GM19238 (cell line): ENCODE measurements at regions not wholly inside any gene's neighbourhood (a gene's known extent, or its start where the extent isn't known, plus 50 kb on each side); places are given as distances from the start of the nearest gene placed in this dataset.

Experiments used
- DNase-seq: peaks from one replicate; pipeline ENCODE4 v3.0.0; 2011; ENCODE audit warnings: low spot score; ENCODE audit not compliant: insufficient read length

DNA sequence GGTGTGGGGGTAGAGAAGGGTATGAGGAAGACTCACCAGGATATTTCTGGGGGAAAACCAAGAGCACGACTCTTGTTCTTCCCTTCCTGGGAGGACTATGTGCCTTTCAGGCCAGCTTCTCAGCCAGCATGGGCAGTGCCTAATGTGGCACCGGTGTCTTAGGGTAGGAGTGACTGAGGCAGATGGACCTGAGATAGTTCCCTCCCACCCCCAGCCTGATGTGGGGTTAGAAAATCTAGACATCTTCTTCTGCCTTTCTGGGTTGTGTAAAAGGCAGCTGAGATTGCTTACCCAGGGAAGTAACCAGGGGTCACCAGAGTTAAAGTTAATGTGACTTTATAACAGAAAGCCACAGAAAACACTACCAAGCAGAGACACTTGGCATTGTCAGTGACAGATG is 127.3 kb downstream of the TMA16 start:
- DNase-seq, result no peak

DNA sequence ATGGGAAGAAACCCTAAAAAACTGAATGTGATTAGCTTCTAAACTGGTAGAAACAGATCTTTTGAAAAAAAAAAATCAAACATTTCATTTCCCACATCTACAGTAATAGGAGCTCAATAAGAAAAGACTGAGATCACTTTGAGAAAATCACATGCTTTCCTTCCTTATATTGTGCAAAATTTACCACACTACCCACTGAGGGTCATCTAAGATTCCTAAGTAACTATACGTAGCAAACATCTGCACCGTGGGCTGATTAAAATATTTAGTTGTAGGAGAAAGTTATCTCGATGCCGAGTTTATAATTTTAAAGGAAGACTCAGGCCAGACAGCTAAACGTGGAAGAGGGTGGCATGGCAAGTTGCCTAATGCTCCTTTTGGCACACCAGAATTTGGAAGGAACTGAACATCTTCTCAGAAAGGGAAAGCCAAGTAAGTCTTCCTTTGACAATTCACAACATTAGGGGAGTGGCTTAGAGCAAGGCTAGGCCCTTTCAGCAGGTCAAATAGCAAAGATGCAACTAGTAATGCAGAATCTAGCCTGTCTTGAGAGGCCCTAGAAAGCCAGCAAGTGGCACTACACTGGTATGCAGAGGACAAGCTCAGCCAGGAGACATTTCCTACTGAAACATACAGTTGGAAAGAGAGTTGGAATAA is 128.0 kb downstream of the TMA16 start:
- no peak for DNase-seq

DNA sequence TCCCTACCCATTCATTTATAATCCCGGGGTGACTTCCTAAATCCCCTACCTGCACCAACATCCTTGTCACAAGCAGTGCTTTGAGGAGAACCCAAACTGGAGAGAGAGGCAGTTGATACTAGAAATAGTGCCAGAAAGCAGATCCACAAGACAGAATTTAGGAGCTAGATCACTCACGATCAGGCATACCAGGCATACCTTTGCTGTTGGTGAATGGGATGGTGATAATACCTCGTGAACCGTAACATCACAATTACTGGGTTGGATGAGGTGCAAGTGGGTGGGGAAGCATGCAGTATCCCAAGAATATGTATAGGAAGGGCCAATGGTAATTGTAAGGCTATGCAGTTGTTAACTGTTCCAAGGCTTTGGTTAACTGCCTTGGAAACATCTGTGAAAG is 129.3 kb downstream of the TMA16 start:
- DNase-seq, result no peak

DNA sequence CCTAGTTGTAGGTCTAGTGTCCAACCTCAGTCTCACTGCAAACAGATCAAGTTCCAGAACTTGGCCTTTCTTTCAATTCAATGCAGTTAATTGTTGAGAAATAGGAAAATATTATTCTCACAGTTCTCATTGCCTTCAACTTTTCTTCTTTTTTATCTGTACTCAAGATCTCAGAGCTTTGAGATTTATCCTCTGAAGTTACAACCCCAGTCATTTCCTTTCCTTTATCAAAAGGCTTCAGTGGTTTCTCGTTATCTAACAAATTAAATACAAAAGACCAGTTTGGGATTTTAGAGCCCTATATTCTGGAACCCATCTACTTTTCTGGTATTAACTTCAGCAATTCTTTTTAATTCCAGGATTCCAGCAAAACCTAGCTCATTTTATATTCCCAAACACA is 130.2 kb downstream of the TMA16 start:
- no peak for DNase-seq

DNA sequence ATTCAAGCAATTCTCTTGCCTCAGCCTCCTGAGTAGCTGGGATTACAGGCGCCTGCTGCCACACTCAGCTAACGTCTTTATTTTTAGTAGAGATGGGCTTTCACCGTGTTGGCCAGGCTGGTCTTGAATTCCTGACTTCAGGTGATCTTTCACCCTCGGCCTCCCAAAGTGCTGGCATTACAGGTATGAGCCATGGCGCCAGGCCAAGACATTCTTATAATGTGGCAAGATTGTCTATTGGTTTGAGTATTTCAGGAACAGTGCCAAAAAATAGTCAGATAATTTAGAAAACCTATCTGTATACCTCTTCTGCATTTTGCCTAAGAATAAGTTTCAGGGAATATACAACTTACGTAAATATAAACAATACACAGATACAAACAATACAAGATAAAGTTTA is 136.8 kb downstream of the TMA16 start:
- DNase-seq, result no peak

- no peak for DNase-seq
Measured at GRCh38 chr4:163638909-163639308, 144.4 kb downstream of the TMA16 start.

DNA sequence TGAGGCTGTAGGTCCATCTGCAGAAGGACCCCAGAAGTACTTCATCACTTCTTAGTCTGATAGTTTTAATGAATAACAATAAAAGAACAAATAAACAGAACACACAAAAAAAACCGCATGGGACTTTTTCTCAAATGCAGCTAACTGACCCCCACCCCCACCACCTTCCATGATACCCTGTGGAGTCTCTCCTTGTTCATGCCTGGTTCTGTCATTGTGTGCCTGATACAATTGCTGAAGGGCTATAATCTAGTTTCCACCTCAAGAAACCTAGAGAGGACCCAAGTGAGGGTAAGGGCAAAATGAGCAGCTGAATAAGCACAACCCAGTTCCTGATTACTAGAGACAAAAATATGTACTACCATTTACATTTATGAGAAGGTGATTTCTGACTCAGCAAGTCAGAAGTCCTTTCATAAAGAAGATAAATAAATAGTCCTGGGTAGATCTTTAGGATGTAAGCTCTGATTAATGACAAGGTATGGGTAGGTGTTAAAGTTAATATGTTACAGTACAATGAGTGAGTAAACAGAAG is 155.1 kb downstream of the TMA16 start:
- no peak for DNase-seq

DNA sequence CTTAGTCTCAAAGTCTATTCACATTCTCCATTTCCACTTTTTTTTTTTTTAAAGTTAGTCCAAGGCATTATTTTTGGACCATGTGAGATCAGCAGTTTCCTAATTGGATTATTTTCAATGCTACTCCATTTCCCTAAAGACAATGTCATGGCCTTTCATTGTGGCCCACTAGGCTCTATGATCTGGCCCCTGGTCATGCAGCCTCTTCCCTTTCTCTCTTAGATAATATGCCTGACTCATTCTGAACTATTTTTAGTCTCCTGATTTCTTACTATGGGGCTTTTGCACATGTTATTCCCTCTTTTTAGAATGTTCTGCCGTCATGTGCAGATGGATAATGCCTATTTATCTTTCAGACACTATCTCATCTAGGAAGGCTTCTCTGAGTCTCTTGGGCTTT is 157.3 kb downstream of the TMA16 start:
- DNase-seq, result no peak

DNA sequence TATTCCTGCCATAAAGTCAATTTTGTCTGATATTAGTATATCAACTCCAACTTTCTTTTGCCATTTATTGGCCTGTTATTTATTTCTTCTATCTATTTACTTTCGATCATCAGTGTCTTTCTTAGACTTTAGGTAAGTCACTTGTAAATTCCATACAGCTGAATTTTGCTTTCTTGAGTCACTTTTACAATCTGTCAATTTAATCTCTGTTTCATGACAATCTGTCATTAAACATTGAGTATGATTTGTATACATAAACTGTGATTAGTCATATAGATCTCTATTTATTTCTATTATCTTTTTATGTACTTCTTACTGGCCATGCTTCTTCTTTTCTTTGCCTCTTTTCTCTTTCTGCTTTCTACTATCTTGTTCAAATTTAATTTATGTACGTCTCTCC is 160.1 kb downstream of the TMA16 start:
- no peak for DNase-seq

GRCh38 chr4:163660636-163661035 is 166.1 kb downstream of the TMA16 start:
- DNase-seq, result no peak

- DNase-seq, result no peak
Measured at GRCh38 chr4:163662768-163663167, 168.3 kb downstream of the TMA16 start.

GRCh38 chr4:163663454-163664225 is 169.2 kb downstream of the TMA16 start:
- DNase-seq, result no peak

GRCh38 chr4:163665101-163665500 is 170.6 kb downstream of the TMA16 start:
- DNase-seq, result no peak

GRCh38 chr4:163665521-163666331 is 171.2 kb downstream of the TMA16 start:
- no peak for DNase-seq

GRCh38 chr4:163666332-163666873 is 171.9 kb downstream of the TMA16 start:
- no peak for DNase-seq

DNA sequence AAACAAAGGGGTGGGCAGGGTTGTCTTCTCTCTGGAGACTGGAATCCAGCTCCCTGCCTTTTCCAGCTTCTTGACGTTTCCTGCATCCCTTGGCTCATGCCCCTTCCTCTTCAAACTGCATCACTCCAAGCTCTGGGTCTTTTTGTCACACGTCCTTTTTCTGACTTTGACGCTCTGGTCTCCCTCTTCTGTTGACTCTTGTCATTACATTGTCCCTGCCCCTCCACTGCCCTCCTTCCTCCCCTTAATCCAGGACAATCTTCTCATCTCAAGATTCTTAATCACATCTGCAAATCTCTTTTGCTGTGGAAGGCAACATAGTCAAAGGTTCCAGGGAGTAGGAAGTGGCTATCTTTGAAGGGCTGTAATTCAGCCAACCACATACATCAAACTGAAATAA is 178.3 kb downstream of the TMA16 start:
- no peak for DNase-seq

GRCh38 chr4:163673848-163674697 is 179.6 kb downstream of the TMA16 start:
- no peak for DNase-seq

GRCh38 chr4:163679189-163679588 is 184.7 kb downstream of the TMA16 start:
- no peak for DNase-seq

GRCh38 chr4:163680386-163681098 is 186.1 kb downstream of the TMA16 start:
- no peak for DNase-seq

GRCh38 chr4:163681208-163681821 is 186.8 kb downstream of the TMA16 start:
- no peak for DNase-seq
